ENCODE measurements at regions not wholly inside any gene's neighbourhood (a gene's known extent, or its start where the extent isn't known, plus 50 kb on each side); places are given as distances from the start of the nearest gene placed in this dataset.
A peak's percentile ranks its signal among the peaks of the same experiment; 100 is the strongest.

- peaks cover 0 to 4% of the 10 kb centered on the region in 2 donors for H3K36me3 ChIP-seq
- no peaks in the 10 kb centered on the region for H3K27me3 ChIP-seq
- peaks cover 0 to 19% of the 10 kb centered on the region in 2 donors for H3K4me1 ChIP-seq
- H3K27ac ChIP-seq, result no peak overlapping the region
- TF ChIP-seq CTCF (IDR thresholded peaks at IDR 0.05), result no peak
- DNase-seq (ENCODE audit: low spot score in 2 of 2), result peak; percentile 52 to 80
- no peak overlapping the region for H3K4me3 ChIP-seq
- intact Hi-C loops (cut with DNase I), result no loop called here
- H3K9me3 ChIP-seq, result no peaks in the 10 kb centered on the region
Observed at GRCh38 chr4:3372933-3373465, 68.8 kb upstream of the HGFAC start.

- Histone ChIP-seq H3K4me3 (no peak overlapping the region), H3K9me3 (no peaks in the 10 kb centered on the region), H3K36me3 (peaks cover 0 to 4% of the 10 kb centered on the region in 2 donors), H3K4me1 (peaks cover 0 to 19% of the 10 kb centered on the region in 2 donors), H3K27ac (no peak overlapping the region), H3K27me3 (no peaks in the 10 kb centered on the region)
- no peak for DNase-seq (ENCODE audit: low spot score in 2 of 2)
- intact Hi-C loops (cut with DNase I), result no loop called here
- no peak for TF ChIP-seq CTCF (IDR thresholded peaks at IDR 0.05)
Observed at GRCh38 chr4:3373468-3373867, 68.3 kb upstream of the HGFAC start.

GRCh38 chr4:3374011-3374645 is 67.6 kb upstream of the HGFAC start:
- intact Hi-C loops (cut with DNase I), result no loop called here
- DNase-seq (ENCODE audit: low spot score in 2 of 2), result no peak
- Histone ChIP-seq H3K4me3 (no peak overlapping the region), H3K36me3 (peaks cover 0 to 4% of the 10 kb centered on the region in 2 donors), H3K9me3 (no peaks in the 10 kb centered on the region), H3K27ac (no peak overlapping the region), H3K4me1 (peaks cover 0 to 15% of the 10 kb centered on the region in 2 donors), H3K27me3 (no peaks in the 10 kb centered on the region)
- TF ChIP-seq CTCF (IDR thresholded peaks at IDR 0.05), result no peak

- H3K27me3 ChIP-seq, result no peaks in the 10 kb centered on the region
- no peak for DNase-seq (ENCODE audit: low spot score in 2 of 2)
- peaks cover 0 to 9% of the 10 kb centered on the region in 2 donors for H3K4me1 ChIP-seq
- H3K9me3 ChIP-seq, result no peaks in the 10 kb centered on the region
- no peak overlapping the region for H3K27ac ChIP-seq
- TF ChIP-seq CTCF (IDR thresholded peaks at IDR 0.05), result no peak
- peaks cover 0 to 4% of the 10 kb centered on the region in 2 donors for H3K36me3 ChIP-seq
- H3K4me3 ChIP-seq, result no peak overlapping the region
- intact Hi-C loops (cut with DNase I), result no loop called here
Observed at GRCh38 chr4:3374667-3375066, 67.1 kb upstream of the HGFAC start.

GRCh38 chr4:3375688-3376087 is 66.1 kb upstream of the HGFAC start:
- intact Hi-C loops (cut with DNase I), result no loop called here

More at GRCh38 chr4:3375688-3376087, 66.1 kb upstream of the HGFAC start:
- TF ChIP-seq CTCF (IDR thresholded peaks at IDR 0.05), result no peak
- H3K27ac ChIP-seq, result no peak overlapping the region
- H3K36me3 ChIP-seq, result peaks cover 0 to 4% of the 10 kb centered on the region in 2 donors
- H3K4me1 ChIP-seq, result no peaks in the 10 kb centered on the region
- DNase-seq (ENCODE audit: low spot score in 2 of 2), result no peak
- no peak overlapping the region for H3K4me3 ChIP-seq
- no peaks in the 10 kb centered on the region for H3K27me3 ChIP-seq
- H3K9me3 ChIP-seq, result no peaks in the 10 kb centered on the region
